ENCODE measurements at regions not wholly inside any gene's neighbourhood (a gene's known extent, or its start where the extent isn't known, plus 50 kb on each side); places are given as distances from the start of the nearest gene placed in this dataset.
A peak's percentile ranks its signal among the peaks of the same experiment; 100 is the strongest.

- no peak for DNase-seq
Measured at GRCh38 chr10:29068302-29068701, 220.6 kb upstream of the LYZL1 start.

- no peak for DNase-seq
Measured at GRCh38 chr10:29068966-29069365, 219.9 kb upstream of the LYZL1 start.

GRCh38 chr10:29069941-29070340 lies 218.9 kb upstream of the LYZL1 start:
- no peak for DNase-seq

- no peak for DNase-seq
Measured at GRCh38 chr10:29078919-29079318, 210.0 kb upstream of the LYZL1 start.

- no peak for DNase-seq
Measured at GRCh38 chr10:29081231-29081630, 207.6 kb upstream of the LYZL1 start.

- peak in 44 of 51 donors; percentile 1 to 88 (median 50) for DNase-seq
Measured at GRCh38 chr10:29081951-29082685, 206.8 kb upstream of the LYZL1 start.

GRCh38 chr10:29083096-29083495 lies 205.8 kb upstream of the LYZL1 start:
- DNase-seq = peak in 27 of 51 donors; percentile 1 to 43 (median 11)

GRCh38 chr10:29084681-29085307 lies 204.1 kb upstream of the LYZL1 start:
- no peak for DNase-seq

GRCh38 chr10:29089091-29089490 lies 199.8 kb upstream of the LYZL1 start:
- no peak for DNase-seq

GRCh38 chr10:29096303-29096824 lies 192.5 kb upstream of the LYZL1 start:
- DNase-seq = no peak

GRCh38 chr10:29098423-29098822 lies 190.4 kb upstream of the LYZL1 start:
- no peak for DNase-seq

GRCh38 chr10:29099001-29099400 lies 189.9 kb upstream of the LYZL1 start:
- DNase-seq = no peak

GRCh38 chr10:29099415-29099814 lies 189.5 kb upstream of the LYZL1 start:
- no peak for DNase-seq

- DNase-seq = no peak
Measured at GRCh38 chr10:29100505-29100904, 188.4 kb upstream of the LYZL1 start.

- DNase-seq = peak in 29 of 51 donors; percentile 1 to 64 (median 26)
Measured at GRCh38 chr10:29102233-29102632, 186.6 kb upstream of the LYZL1 start.

- no peak for DNase-seq
Measured at GRCh38 chr10:29102636-29103035, 186.2 kb upstream of the LYZL1 start.

- DNase-seq = no peak
Measured at GRCh38 chr10:29104661-29105399, 184.0 kb upstream of the LYZL1 start.

- DNase-seq = no peak
Measured at GRCh38 chr10:29105516-29106215, 183.2 kb upstream of the LYZL1 start.

GRCh38 chr10:29106287-29106686 lies 182.6 kb upstream of the LYZL1 start:
- DNase-seq = no peak

GRCh38 chr10:29107866-29108498 lies 180.9 kb upstream of the LYZL1 start:
- DNase-seq = no peak
